CD14-positive monocyte (primary cell): ENCODE measurements at regions not wholly inside any gene's neighbourhood (a gene's known extent, or its start where the extent isn't known, plus 50 kb on each side); places are given as distances from the start of the nearest gene placed in this dataset.

Experiments
- DNase-seq, 3 donors: peaks; one replicate each; pipeline ENCODE4 v3.0.0-alpha.2; 2011 to 2022
- H2AFZ ChIP-seq: 2 replicates; pipeline ENCODE4 v1.6.0; 2012; ENCODE audit warnings: mild to moderate bottlenecking, low read depth, low read length, inconsistent platforms; ENCODE audit not compliant: insufficient read depth, poor library complexity, severe bottlenecking
- H3K27ac ChIP-seq, 2 donors: 1 replicate in 1 of 2; 2 replicates in 1 of 2; pipeline ENCODE4 v1.5.1; 2012 to 2013; ENCODE audit warnings: low read length in 2 of 2, control low read depth in 1 of 2, inconsistent platforms in 1 of 2, low read depth in 1 of 2, mild to moderate bottlenecking in 1 of 2
- H3K27me3 ChIP-seq, 2 donors: one replicate each; pipeline versions ENCODE4 v1.6.0 to v1.6.1; 2011 to 2013; ENCODE audit warnings: low read length in 2 of 2; ENCODE audit not compliant: control insufficient read depth in 2 of 2, insufficient read depth in 2 of 2
- H3K36me3 ChIP-seq, 2 donors: replicated peaks in 1 of 2; 1 replicate in 1 of 2; 2 replicates in 1 of 2; pipeline versions ENCODE4 v1.5.1 to v1.6.1; 2012 to 2013; ENCODE audit warnings: low read length in 2 of 2, control low read depth in 1 of 2, inconsistent platforms in 1 of 2, mild to moderate bottlenecking in 1 of 2; ENCODE audit not compliant: insufficient read depth in 2 of 2, control insufficient read depth in 1 of 2
- H3K4me1 ChIP-seq, 2 donors: 1 replicate in 1 of 2; 2 replicates in 1 of 2; pipeline versions ENCODE4 v1.5.1 to v1.6.1; 2012 to 2013; ENCODE audit warnings: low read length in 2 of 2, control low read depth in 1 of 2, inconsistent platforms in 1 of 2, mild to moderate bottlenecking in 1 of 2, moderate library complexity in 1 of 2; ENCODE audit not compliant: insufficient read depth in 2 of 2, control insufficient read depth in 1 of 2
- H3K4me2 ChIP-seq: replicated peaks from 2 replicates; pipeline ENCODE3; 2012; ENCODE audit warnings: low read length, moderate library complexity, mild to moderate bottlenecking; ENCODE audit not compliant: poor library complexity, severe bottlenecking; ENCODE audit errors: extremely low read depth
- H3K4me3 ChIP-seq, 3 experiments: fragments of 200-600 bp in 1 of 3; sonication (generic) in 1 of 3; replicated peaks in 1 of 3; 1 replicate in 2 of 3; 2 replicates in 1 of 3; pipeline ENCODE4 v1.5.1; 2011 to 2013; ENCODE audit warnings: low read length in 3 of 3, mild to moderate bottlenecking in 3 of 3, control low read depth in 2 of 3, low read depth in 2 of 3, inconsistent platforms in 1 of 3, moderate library complexity in 1 of 3
- H3K79me2 ChIP-seq: 2 replicates; pipeline ENCODE4 v1.6.0; 2012; ENCODE audit warnings: mild to moderate bottlenecking, control low read depth, inconsistent platforms, low read length, moderate library complexity; ENCODE audit not compliant: insufficient read depth
- H3K9ac ChIP-seq: 2 replicates; pipeline ENCODE4 v1.6.0; 2017; ENCODE audit warnings: low read length, mild to moderate bottlenecking; ENCODE audit not compliant: insufficient read depth, poor library complexity, severe bottlenecking
- H3K9me3 ChIP-seq, 2 donors: replicated peaks in 1 of 2; 1 replicate in 1 of 2; 2 replicates in 1 of 2; pipeline versions ENCODE4 v1.5.1 to v1.6.1; 2012 to 2013; ENCODE audit warnings: low read length in 2 of 2, control low read depth in 1 of 2; ENCODE audit not compliant: control insufficient read depth in 1 of 2, insufficient read depth in 1 of 2
- H4K20me1 ChIP-seq: 2 replicates; pipeline ENCODE4 v1.6.0; 2012; ENCODE audit warnings: mild to moderate bottlenecking, low read length, control low read depth, moderate library complexity; ENCODE audit not compliant: insufficient read depth
- H3K27ac Mint-ChIP-seq, 7 donors: one replicate each; pipeline ENCODE4 v1.8.0; 2020; ENCODE audit warnings: mild to moderate bottlenecking in 7 of 7, mixed read lengths in 7 of 7, moderate library complexity in 6 of 7, inconsistent platforms in 2 of 7
- H3K27me3 Mint-ChIP-seq, 3 donors: one replicate each; pipeline ENCODE4 v1.8.0; 2021 to 2022; ENCODE audit warnings: low read depth in 3 of 3, mild to moderate bottlenecking in 3 of 3, mixed read lengths in 3 of 3, moderate library complexity in 3 of 3, inconsistent platforms in 1 of 3
- H3K36me3 Mint-ChIP-seq, 2 donors: one replicate each; pipeline ENCODE4 v1.8.0; 2020; ENCODE audit warnings: mixed read lengths in 2 of 2, inconsistent platforms in 1 of 2, mild to moderate bottlenecking in 1 of 2
- H3K4me1 Mint-ChIP-seq: one replicate; pipeline ENCODE4 v1.8.0; 2020; ENCODE audit warnings: mild to moderate bottlenecking, mixed read lengths
- H3K4me3 Mint-ChIP-seq, 2 donors: one replicate each; pipeline ENCODE4 v1.8.0; 2020; ENCODE audit warnings: mild to moderate bottlenecking in 2 of 2, mixed read lengths in 2 of 2, moderate library complexity in 1 of 2
- H3K9me3 Mint-ChIP-seq, 7 donors: one replicate each; pipeline ENCODE4 v1.8.0; 2020 to 2022; ENCODE audit warnings: mixed read lengths in 7 of 7, mild to moderate bottlenecking in 6 of 7, moderate library complexity in 6 of 7, inconsistent platforms in 2 of 7
- CTCF ChIP-seq: fragments of 200-600 bp; IDR thresholded peaks from one replicate; pipeline ENCODE4 v1.8.0; 2022; ENCODE audit warnings: antibody characterized with exemption, mild to moderate bottlenecking
- WGBS: methylation state at CpG from one replicate; pipeline ENCODE4 v1.1.5; 2013; ENCODE audit warnings: missing lambda C conversion rate; ENCODE audit not compliant: insufficient coverage; 5-methylcytosine and 5-hydroxymethylcytosine counted together
- intact Hi-C, 2 donors: fragments of 100-400 bp; cut with micrococcal nuclease; formaldehyde crosslinking; loops; one replicate each; pipeline versions ENCODE4 v1.15.0 to v1.15.1; 2023

DNA sequence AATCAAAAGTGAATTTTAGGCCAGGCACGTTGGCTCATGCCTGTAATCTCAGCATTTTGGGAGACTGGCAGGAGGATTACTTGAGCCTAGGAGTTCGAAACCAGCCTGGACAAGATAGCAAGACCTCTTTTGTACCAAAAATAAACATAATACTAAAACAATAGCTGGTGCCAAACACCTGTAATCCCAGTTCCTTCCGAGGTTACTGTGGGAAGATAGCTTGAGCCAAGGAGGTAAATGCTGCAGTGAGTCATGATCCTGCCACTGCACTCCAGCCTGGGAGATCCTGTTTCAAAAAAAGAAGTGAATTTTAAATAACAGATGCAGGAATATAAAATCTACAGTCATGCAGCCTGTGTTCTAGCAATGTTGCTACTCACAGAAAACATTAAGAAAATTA lies 488.3 kb downstream of the PPARGC1A start:
- H2AFZ ChIP-seq, result no peak overlapping the region
- H3K9ac ChIP-seq, result no peak overlapping the region
- Mint-ChIP-seq H3K27ac (no peak overlapping the region), H3K4me1 (no peaks in the 10 kb centered on the region), H3K9me3 (peaks cover 2 to 18% (median 5%) of the 10 kb centered on the region in 7 donors), H3K27me3 (peaks cover 0 to 3% (median 0%) of the 10 kb centered on the region in 3 donors), H3K36me3 (no peaks in the 10 kb centered on the region), H3K4me3 (no peak overlapping the region)
- no peaks in the 10 kb centered on the region for H3K4me1 ChIP-seq
- intact Hi-C loops, result no loop called here
- no peak for DNase-seq
- no CpG with 5 or more reads among the region's 3 CpGs for WGBS
- H3K9me3 ChIP-seq, result peaks cover 0 to 5% of the 10 kb centered on the region in 2 donors
- no peaks in the 10 kb centered on the region for H4K20me1 ChIP-seq
- H3K4me2 ChIP-seq, result no peak overlapping the region
- H3K27ac ChIP-seq, result no peak overlapping the region
- no peaks in the 10 kb centered on the region for H3K27me3 ChIP-seq
- no peaks in the 10 kb centered on the region for H3K79me2 ChIP-seq
- no peak for TF ChIP-seq CTCF
- no peaks in the 10 kb centered on the region for H3K36me3 ChIP-seq
- H3K4me3 ChIP-seq, result no peak overlapping the region

DNA sequence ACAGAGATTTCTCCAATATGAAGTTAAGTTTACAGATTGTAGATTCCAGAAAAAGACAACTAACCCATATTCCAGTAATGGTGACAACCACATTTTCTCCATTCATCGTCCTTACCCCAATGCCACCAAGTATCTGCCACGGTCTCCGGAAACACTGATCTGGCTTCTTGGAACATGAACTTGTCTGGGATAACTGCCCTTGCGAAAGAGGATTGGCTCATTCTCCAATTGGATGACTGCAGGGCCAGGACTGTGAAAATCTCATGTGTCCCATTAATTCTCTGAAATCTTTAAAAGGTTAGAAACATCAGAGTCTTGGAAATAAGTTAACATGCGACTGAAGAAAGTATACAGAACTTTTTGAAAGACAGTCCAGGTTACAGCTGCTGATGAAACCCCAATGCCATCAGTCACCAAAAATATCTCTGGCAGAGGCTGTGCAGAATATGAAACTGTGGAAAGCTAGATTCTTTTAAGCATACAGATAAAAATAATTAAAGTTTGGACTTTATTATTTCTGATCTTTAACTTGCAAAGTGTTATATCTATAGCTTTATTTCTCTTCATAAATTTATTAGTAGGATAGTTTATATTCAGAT lies 496.9 kb downstream of the PPARGC1A start:
- Histone ChIP-seq H3K9me3 (no peaks in the 10 kb centered on the region), H3K36me3 (no peaks in the 10 kb centered on the region), H2AFZ (no peak overlapping the region), H3K27ac (no peak overlapping the region), H4K20me1 (no peaks in the 10 kb centered on the region), H3K27me3 (no peaks in the 10 kb centered on the region), H3K4me1 (no peaks in the 10 kb centered on the region), H3K9ac (no peak overlapping the region), H3K79me2 (no peaks in the 10 kb centered on the region), H3K4me2 (no peak overlapping the region), H3K4me3 (no peak overlapping the region)
- Mint-ChIP-seq H3K9me3 (peaks cover 2 to 10% (median 9%) of the 10 kb centered on the region in 7 donors), H3K36me3 (no peaks in the 10 kb centered on the region), H3K27ac (no peak overlapping the region), H3K27me3 (peaks cover 0 to 3% (median 0%) of the 10 kb centered on the region in 3 donors), H3K4me1 (peaks cover 2% of the 10 kb centered on the region), H3K4me3 (no peak overlapping the region)
- DNase-seq, result no peak
- intact Hi-C loops, result no loop called here
- TF ChIP-seq CTCF, result no peak
- 94% methylated on average over 3 of the region's 5 CpGs for WGBS
